HG02588 (cell line): ENCODE measurements at regions not wholly inside any gene's neighbourhood (a gene's known extent, or its start where the extent isn't known, plus 50 kb on each side); places are given as distances from the start of the nearest gene placed in this dataset.
"Not testable (repeated sequence)": the region's sequence is repeated elsewhere in the genome, so short reads cannot be mapped to it uniquely, and the experiment has no call there.

Source experiments
- ATAC-seq: cut with Tn5 transposase; IDR thresholded peaks from one replicate; pipeline ENCODE4 v1.9.1; 2021; ENCODE audit warnings: mild to moderate bottlenecking, moderate library complexity; ENCODE audit not compliant: unreplicated experiment

DNA sequence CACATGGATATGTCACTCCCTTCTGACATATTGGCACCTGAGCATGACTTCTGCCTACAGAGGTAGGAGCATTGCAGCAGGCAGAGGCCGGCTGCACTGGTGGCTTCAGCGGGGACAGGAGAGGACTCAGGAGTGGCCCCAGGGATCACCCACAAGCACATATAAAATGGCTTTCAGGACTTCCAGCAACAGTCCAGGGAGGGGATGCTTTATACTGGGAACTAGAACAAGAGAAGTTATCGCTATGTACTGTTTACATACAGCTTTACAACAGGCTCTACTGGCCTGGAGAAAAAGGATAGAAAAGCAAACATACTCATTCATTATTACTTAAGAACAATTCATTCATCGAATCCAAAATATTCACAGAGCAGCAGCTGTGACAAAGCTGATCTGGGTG lies 337.8 kb downstream of the THBS2 start:
- no peak for ATAC-seq

DNA sequence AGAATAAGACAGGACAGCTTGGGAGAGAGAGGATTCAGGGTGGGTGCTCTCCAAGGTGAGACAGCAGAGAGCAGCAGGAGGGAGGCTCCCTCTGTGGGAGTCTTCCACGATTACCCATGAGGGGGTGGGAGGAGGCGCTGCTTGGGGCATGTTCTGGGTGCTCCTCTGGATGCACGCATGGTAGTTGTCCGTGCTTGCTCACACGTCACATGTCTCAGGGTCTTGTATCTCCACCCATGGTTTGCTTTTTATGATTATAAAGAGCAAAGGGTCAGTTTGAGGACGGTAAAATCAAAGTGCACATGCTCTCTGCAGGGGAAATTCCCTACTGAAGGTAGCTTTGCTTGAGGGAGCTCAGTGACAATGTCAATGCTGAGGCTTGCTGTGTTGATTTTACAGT lies 338.4 kb downstream of the THBS2 start:
- no peak for ATAC-seq

GRCh38 chr6:168913866-168914469 lies 339.7 kb downstream of the THBS2 start:
- ATAC-seq: no peak

- ATAC-seq: not testable (repeated sequence)
Measured at GRCh38 chr6:168913231-168913865, 340.3 kb downstream of the THBS2 start.

DNA sequence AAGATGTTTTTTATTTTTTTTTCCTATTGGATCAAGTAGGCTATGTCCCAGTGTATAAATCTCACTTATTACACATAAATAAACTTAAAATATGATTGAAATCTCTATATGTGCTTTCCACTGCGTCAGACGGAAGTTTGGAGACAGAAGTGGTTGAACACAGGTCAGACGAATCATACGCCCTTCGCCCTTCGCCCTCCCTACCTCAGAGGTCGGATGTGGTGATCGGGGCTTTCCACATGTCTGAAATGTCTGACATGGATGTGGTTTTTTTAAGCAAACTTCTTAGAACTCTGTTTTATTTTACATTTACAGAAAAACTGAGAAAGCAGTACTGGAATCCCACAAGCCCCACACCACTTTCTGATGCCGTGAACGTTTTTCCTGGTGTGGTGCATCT lies 344.4 kb downstream of the THBS2 start:
- ATAC-seq: no peak

DNA sequence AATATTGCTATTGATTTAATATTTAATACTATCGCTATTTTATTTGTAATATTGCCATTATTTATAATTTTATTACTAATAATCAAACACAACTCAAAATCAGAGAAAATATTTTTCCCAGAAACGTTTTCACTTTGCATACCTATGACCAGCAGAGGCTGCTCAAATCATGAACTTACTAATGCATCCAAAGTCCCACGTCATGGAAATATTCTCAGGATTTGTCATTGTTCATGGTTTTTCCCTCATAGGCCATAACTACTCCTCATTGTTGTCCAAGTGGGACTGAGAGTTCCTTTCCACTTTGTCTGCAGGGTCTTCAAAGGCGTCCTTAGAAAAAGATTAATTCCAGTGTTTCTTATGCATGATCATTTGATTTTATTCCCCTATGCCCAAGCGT lies 344.8 kb downstream of the THBS2 start:
- no peak for ATAC-seq

GRCh38 chr6:168908166-168908565 lies 345.5 kb downstream of the THBS2 start:
- no peak for ATAC-seq

- no peak for ATAC-seq
Measured at GRCh38 chr6:168906391-168906790, 347.3 kb downstream of the THBS2 start.

- ATAC-seq: no peak
Measured at GRCh38 chr6:168905451-168906090, 348.1 kb downstream of the THBS2 start.

DNA sequence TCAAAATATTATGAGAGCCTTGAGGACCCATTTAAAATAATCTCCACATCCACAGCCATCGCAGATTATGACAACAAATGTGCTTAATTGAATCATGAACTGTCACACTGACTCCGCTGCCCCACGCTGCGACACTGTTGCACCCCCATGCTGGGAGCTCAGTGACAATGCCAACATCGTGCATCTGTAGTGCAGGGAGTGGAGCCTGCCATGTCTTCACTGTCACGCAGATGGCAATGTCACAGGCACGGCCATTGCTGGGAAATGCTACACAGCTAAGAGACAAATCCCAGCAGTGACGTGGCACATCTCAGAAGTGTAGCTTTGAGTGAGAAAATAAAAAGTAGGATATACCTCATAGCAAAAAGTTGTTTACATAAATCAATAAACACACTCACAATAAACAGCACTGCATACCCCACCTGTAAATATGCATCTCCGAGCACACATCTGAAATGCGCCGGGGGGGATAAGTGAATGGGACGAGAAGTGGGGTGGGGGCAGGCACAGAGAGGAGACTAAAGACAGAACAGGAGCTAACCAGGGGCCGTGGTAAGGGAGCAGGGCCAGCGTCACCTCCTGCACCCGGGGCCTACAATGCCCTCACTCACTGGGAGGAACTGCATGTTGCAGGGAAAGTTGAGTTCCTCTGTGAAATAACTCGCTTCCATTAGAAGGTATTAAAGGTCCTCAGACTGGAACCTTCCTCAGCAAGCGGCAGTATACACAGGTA lies 349.9 kb downstream of the THBS2 start:
- no peak for ATAC-seq

DNA sequence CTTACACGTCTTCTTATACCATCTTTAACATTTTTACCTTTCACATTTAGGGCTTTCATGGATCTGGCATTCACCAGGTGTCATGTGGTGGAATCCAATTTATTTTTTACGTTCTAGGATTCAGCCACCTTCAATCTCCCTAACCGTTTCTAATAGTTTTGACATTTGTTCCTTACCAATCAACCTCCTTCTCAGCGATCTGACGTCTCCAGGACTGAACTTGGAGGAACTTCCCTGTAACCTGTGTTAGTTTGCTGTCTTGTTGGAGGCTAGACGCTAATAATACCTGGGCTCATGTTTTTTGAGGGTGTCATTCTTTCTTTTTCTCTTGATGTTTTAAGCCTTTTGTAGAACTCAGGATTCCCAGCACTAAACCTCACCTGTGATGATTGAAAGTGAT lies 351.6 kb downstream of the THBS2 start:
- ATAC-seq: no peak

- ATAC-seq: no peak
Measured at GRCh38 chr6:168901076-168901475, 352.6 kb downstream of the THBS2 start.

GRCh38 chr6:168896321-168896720 lies 357.3 kb downstream of the THBS2 start:
- no peak for ATAC-seq

DNA sequence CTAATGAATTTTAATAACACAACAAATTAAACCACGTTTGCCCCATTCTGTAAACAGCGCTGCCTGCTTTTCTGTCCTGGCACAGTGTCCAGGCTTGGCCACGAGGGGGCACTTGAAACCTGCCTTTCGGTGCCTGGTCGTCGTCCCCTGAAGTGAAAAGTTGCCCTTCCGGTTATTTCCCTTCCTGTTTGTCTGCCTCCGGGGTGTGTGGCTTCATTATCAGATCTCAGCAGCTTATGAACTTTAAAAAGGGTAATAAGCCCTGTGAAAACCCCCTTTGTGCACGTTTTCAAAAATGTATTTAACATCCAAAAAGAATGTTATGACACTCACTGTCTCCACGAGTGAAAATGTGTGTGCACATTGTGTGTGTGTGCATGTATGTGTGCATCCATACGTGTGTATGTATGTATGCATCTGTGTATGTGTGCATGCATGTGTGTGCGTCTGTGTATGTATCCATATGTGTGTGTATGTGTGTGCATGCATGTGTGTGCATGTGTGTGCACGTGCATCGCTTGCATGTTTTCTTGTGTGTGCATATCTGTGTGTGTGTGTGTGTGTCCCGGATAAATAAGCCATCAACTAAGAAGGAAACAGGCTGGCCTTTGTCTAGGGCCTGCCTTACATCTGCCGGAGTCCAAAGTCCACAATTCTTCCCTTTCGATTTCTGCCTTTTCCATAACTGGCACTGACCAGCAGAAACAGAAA lies 358.4 kb downstream of the THBS2 start:
- ATAC-seq: peak; percentile 97

- no peak for ATAC-seq
Measured at GRCh38 chr6:168892031-168892430, 361.6 kb downstream of the THBS2 start.

DNA sequence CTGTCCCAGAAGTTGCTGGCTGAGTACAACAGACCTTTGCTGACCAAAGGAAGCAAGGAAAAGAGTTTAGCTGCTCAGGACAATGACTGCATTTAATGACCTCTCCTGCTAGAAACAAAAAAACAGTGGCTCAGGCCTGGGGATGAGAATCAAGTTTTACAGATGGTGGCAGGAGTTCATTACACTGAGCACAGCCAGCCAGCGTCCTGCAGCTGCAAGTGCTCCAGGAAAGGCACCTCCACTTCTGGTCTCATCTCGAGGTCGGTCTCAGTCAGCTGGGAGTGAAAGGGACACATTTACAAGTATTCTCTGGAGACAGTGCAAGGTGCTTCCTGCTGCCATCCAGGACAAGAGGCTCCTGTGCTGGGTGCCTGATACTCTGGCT lies 362.7 kb downstream of the THBS2 start:
- no peak for ATAC-seq

DNA sequence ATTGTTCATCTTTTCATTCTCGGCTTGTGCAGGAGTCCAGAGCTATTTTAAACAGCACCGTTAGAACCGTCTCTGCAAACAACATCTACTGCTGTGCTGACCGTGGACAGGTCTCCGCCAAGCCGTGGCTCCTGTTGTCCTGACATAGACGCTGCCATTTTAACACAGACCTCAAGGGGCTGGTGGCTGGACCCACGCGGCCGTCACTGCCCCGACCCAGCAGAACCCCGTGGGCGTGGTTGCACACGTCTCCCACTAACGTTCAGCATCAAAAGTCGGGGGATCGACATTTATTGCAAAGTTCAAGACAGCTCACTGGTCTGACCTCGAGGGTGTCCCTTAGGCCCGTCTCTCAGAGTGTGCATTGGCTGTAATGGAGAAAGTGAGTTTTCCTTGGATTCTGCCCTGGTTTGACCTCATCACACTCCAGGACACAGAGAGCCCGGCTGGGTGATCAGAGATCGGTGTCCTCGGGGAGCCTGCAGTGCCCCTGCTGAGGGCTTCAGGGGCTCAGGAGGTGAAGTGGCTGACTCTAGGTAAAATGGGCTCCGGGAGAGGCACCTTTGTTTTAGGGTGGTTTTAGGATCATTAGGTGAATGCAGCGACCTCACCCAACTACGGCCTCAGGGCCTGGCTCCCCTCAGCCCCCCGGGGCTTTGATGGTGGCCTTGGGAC lies 363.2 kb downstream of the THBS2 start:
- no peak for ATAC-seq

DNA sequence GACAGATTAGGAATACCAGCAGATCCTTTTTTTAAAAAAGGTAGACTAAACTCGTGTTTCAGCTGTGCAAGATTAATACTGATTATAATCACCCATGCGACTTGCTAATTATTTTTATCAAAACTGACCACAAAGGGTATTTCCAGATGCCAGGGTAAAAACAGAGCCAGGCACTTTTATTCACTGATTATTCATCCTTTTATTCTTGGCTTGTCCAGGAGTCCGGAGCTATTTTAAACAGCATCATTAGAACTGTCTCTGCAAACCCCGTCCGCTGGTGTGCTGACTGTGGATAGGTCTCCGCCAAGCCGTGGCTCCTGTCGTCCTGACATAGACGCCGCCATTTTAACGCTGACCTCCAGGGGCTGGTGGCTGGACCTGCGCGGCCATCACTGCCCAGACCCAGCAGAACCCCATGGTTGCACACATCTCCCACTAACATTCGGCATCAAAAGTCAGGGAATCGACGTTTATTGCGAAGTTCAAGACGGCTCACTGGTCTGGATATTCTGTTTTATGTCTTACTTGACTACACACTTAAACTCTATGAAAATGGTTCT lies 364.8 kb downstream of the THBS2 start:
- no peak for ATAC-seq

DNA sequence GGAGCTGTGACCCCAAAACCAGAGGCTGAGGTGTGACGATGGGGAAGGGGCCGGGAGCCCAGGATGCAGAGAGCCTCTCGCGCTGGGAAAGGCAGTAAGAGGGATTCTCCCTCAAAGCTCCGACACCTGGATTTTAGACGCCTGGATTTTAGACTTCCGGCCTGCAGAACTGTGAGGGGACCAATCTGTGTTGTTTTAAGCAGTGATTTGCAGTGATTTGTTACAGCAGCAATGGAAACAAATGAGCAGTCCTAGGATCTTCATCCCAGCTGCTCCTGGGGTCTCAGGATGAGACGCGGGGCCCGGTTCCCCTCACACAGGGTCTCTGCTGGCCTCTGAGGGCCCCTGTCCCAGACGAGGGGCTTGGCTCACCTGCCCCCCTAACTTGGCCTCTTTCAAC lies 365.5 kb downstream of the THBS2 start:
- no peak for ATAC-seq

DNA sequence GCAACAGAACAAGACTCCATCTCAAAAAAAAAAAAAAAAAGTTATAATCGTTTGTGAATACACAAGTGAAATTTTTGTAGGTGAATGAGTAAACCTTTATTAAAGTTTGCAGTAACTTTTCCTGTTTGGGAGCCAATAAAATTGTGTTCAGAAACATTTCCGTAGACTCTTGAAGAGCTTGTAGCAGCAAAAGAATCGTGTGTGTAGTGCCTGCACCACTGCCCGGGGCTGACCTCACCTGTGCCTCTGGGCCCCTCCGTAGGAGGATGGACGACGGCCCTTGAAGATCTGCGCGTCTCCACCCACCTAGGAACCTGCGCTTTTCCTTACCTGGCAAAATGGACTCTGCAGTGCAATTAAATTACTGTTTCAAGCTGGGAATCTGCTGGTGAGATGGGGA lies 366.0 kb downstream of the THBS2 start:
- ATAC-seq: no peak
